PC-9 (cell line): ENCODE measurements at regions not wholly inside any gene's neighbourhood (a gene's known extent, or its start where the extent isn't known, plus 50 kb on each side); places are given as distances from the start of the nearest gene placed in this dataset.

ENCODE experiments used
- BruUV-seq: library from RNA; stranded (reverse); fragments of 400-500 nt; replicated peaks from 2 replicates; lab custom pipeline; 2021; lab: Mats Ljungman, UMichigan
- CTCF ChIA-PET: fragments of 300-600 bp; sonication (Branson Sonifier 250); formaldehyde crosslinking; loops from one replicate; lab custom pipeline; 2022; ENCODE audit warnings: antibody characterized with exemption; lab: Charles Lee
- POLR2A ChIA-PET: fragments of 300-600 bp; sonication (Branson Sonifier 250); formaldehyde crosslinking; loops from one replicate; lab custom pipeline; 2022; ENCODE audit warnings: antibody characterized with exemption; ENCODE audit not compliant: unreplicated experiment; lab: Charles Lee
- DNase-seq, 2 experiments: peaks; one replicate each; pipeline versions ENCODE4 v3.0.0 to v3.0.0-alpha.2; 2015 to 2022; ENCODE audit warnings: mixed read lengths in 1 of 2
- H2AFZ ChIP-seq: fragments of 200-600 bp; sonication (generic); 2 replicates; pipeline ENCODE4 v1.8.1; 2017; ENCODE audit warnings: antibody characterized with exemption
- H3F3A ChIP-seq: fragments of 200-600 bp; sonication (generic); 2 replicates; pipeline ENCODE4 v1.8.1; 2017; ENCODE audit warnings: antibody characterized with exemption, mild to moderate bottlenecking, low read depth; ENCODE audit not compliant: insufficient read depth
- H3K27ac ChIP-seq: fragments of 200-600 bp; sonication (generic); 2 replicates; pipeline ENCODE4 v1.6.1; 2016; ENCODE audit warnings: mixed run types
- H3K27me3 ChIP-seq: fragments of 200-600 bp; sonication (generic); 2 replicates; pipeline ENCODE4 v1.6.1; 2016; ENCODE audit warnings: low read depth, mixed run types; ENCODE audit not compliant: insufficient read depth
- H3K36me3 ChIP-seq: fragments of 200-600 bp; sonication (generic); 2 replicates; pipeline ENCODE4 v1.6.1; 2016; ENCODE audit warnings: low read depth, mixed run types
- H3K4me1 ChIP-seq: fragments of 200-600 bp; sonication (generic); replicated peaks from 2 replicates; pipeline ENCODE4 v1.6.1; 2016; ENCODE audit warnings: mixed run types; ENCODE audit not compliant: insufficient read depth
- H3K4me2 ChIP-seq: fragments of 200-600 bp; sonication (generic); 2 replicates; pipeline ENCODE4 v1.6.1; 2017; ENCODE audit warnings: mixed run types
- H3K4me3 ChIP-seq: fragments of 200-600 bp; sonication (generic); 2 replicates; pipeline ENCODE4 v1.6.1; 2016; ENCODE audit warnings: mixed run types
- H3K79me2 ChIP-seq: fragments of 200-600 bp; sonication (generic); 2 replicates; pipeline ENCODE4 v1.6.1; 2017; ENCODE audit warnings: low read depth, mixed run types
- H3K9me2 ChIP-seq: fragments of 200-600 bp; sonication (generic); 2 replicates; pipeline ENCODE4 v1.8.1; 2017; ENCODE audit warnings: mild to moderate bottlenecking; ENCODE audit not compliant: insufficient read depth
- H3K9me3 ChIP-seq: fragments of 200-600 bp; sonication (generic); 2 replicates; pipeline ENCODE4 v1.8.1; 2016; ENCODE audit warnings: low read depth; ENCODE audit not compliant: insufficient read depth
- H4K20me1 ChIP-seq: fragments of 200-600 bp; sonication (generic); 2 replicates; pipeline ENCODE4 v1.8.1; 2017; ENCODE audit not compliant: insufficient read depth
- CTCF ChIP-seq: fragments of 200-600 bp; sonication (generic); conservative IDR thresholded peaks from 2 replicates; pipeline ENCODE4 v1.6.1; 2017; ENCODE audit warnings: mixed run types, antibody characterized with exemption, mild to moderate bottlenecking, moderate library complexity
- EZH2 ChIP-seq: fragments of 200-600 bp; sonication (generic); IDR thresholded peaks from 2 replicates; pipeline ENCODE4 v1.8.0; 2017; ENCODE audit warnings: antibody characterized with exemption, low read depth
- intact Hi-C: fragments of 100-400 bp; cut with micrococcal nuclease; formaldehyde crosslinking; loops from one replicate; pipeline ENCODE4 v1.10.0; 2022; ENCODE audit not compliant: unreplicated experiment

- BruUV-seq, result no TSS peak
- POLR2A ChIA-PET, result no interaction called here
Measured at GRCh38 chr11:128294671-128295050, 292.7 kb downstream of the ETS1 start.

GRCh38 chr11:128294001-128294670 is 293.2 kb downstream of the ETS1 start:
- ChIA-PET CTCF (interaction anchor here (0.5 kb wide), 1 partner anchor 112 kb away, joined by 3 read pairs; no protein-coding TSS in a partner anchor), POLR2A (no interaction called here)
- TF ChIP-seq CTCF, result no peak
- TF ChIP-seq EZH2, result no peak
- H3K9me3 ChIP-seq, result no peaks in the 10 kb centered on the region; the same call in 1 of the 2 replicates
- intact Hi-C loops, result loop anchor here (5.0 kb wide), 2 partner anchors 137 to 228 kb away; no protein-coding TSS in a partner anchor
- DNase-seq, result no peak
- H3K4me2 ChIP-seq, result no peak overlapping the region
- no peaks in the 10 kb centered on the region for H3F3A ChIP-seq
- no peaks in the 10 kb centered on the region for H4K20me1 ChIP-seq
- no peak overlapping the region for H3K27ac ChIP-seq
- H2AFZ ChIP-seq, result no peak overlapping the region
- peaks cover 18% of the 10 kb centered on the region for H3K4me1 ChIP-seq
- no peaks in the 10 kb centered on the region for H3K36me3 ChIP-seq
- H3K4me3 ChIP-seq, result no peak overlapping the region
- BruUV-seq, result no TSS peak
- no peaks in the 10 kb centered on the region for H3K79me2 ChIP-seq
- H3K27me3 ChIP-seq, result no peaks in the 10 kb centered on the region
- no peaks in the 10 kb centered on the region for H3K9me2 ChIP-seq

More at GRCh38 chr11:128294671-128295050, 292.7 kb downstream of the ETS1 start:
- Histone ChIP-seq H3K4me1 (peaks cover 18% of the 10 kb centered on the region), H2AFZ (no peak overlapping the region), H4K20me1 (no peaks in the 10 kb centered on the region), H3K4me3 (no peak overlapping the region), H3K36me3 (no peaks in the 10 kb centered on the region), H3K27ac (no peak overlapping the region), H3K9me3 (no peaks in the 10 kb centered on the region; the same call in 1 of the 2 replicates), H3K4me2 (no peak overlapping the region), H3F3A (no peaks in the 10 kb centered on the region), H3K79me2 (no peaks in the 10 kb centered on the region), H3K9me2 (no peaks in the 10 kb centered on the region), H3K27me3 (no peaks in the 10 kb centered on the region)
- intact Hi-C loops, result loop anchor here (5.0 kb wide), 2 partner anchors 137 to 228 kb away; no protein-coding TSS in a partner anchor
- no peak for DNase-seq
- CTCF ChIA-PET, result interaction anchor here (0.5 kb wide), 1 partner anchor 112 kb away, joined by 3 read pairs; no protein-coding TSS in a partner anchor
- TF ChIP-seq CTCF, result no peak
- no peak for TF ChIP-seq EZH2

GRCh38 chr11:128291835-128292234 is 295.5 kb downstream of the ETS1 start:
- no peak for DNase-seq
- no TSS peak for BruUV-seq
- Histone ChIP-seq H3K4me1 (peaks cover 18% of the 10 kb centered on the region), H3K4me3 (no peak overlapping the region), H3K36me3 (no peaks in the 10 kb centered on the region), H2AFZ (no peak overlapping the region), H3K4me2 (no peak overlapping the region), H3F3A (no peaks in the 10 kb centered on the region), H3K27ac (no peak overlapping the region), H3K79me2 (no peaks in the 10 kb centered on the region), H3K9me3 (no peaks in the 10 kb centered on the region; the same call in 1 of the 2 replicates), H3K9me2 (no peaks in the 10 kb centered on the region), H4K20me1 (no peaks in the 10 kb centered on the region), H3K27me3 (no peaks in the 10 kb centered on the region)
- POLR2A ChIA-PET, result no interaction called here
- TF ChIP-seq CTCF (no peak), EZH2 (no peak)
- intact Hi-C loops, result loop anchor here (2.0 to 5.0 kb wide), 3 partner anchors 81 to 230 kb away; no protein-coding TSS in a partner anchor
- CTCF ChIA-PET, result no interaction called here
